ENCODE measurements at regions not wholly inside any gene's neighbourhood (a gene's known extent, or its start where the extent isn't known, plus 50 kb on each side); places are given as distances from the start of the nearest gene placed in this dataset.

DNA sequence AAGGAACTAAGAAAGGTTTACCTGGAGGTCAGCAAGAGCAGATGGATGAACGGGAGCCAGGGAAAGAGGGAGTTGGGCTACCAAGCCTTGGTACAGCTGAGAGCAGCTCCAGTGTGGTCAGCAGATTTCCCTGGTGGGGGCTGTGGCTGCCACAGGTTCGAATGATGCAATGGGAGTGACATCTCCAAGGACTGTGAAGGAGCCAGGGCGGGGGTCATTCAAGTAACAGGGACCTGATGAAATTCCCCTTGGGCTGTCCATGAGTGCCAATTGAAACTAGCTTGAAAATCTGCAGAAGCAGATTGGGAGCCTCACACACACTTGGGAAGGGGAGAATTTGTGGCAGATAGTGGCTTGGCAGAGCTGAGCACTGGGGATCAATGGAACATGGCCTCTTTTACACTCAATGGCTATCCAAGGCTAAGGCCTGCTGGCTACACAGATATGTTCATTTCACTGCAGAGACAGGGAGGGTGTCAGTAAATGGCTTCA is 247.0 kb upstream of the ECI2 start (continued):
- TF ChIP-seq, protein P1, sequence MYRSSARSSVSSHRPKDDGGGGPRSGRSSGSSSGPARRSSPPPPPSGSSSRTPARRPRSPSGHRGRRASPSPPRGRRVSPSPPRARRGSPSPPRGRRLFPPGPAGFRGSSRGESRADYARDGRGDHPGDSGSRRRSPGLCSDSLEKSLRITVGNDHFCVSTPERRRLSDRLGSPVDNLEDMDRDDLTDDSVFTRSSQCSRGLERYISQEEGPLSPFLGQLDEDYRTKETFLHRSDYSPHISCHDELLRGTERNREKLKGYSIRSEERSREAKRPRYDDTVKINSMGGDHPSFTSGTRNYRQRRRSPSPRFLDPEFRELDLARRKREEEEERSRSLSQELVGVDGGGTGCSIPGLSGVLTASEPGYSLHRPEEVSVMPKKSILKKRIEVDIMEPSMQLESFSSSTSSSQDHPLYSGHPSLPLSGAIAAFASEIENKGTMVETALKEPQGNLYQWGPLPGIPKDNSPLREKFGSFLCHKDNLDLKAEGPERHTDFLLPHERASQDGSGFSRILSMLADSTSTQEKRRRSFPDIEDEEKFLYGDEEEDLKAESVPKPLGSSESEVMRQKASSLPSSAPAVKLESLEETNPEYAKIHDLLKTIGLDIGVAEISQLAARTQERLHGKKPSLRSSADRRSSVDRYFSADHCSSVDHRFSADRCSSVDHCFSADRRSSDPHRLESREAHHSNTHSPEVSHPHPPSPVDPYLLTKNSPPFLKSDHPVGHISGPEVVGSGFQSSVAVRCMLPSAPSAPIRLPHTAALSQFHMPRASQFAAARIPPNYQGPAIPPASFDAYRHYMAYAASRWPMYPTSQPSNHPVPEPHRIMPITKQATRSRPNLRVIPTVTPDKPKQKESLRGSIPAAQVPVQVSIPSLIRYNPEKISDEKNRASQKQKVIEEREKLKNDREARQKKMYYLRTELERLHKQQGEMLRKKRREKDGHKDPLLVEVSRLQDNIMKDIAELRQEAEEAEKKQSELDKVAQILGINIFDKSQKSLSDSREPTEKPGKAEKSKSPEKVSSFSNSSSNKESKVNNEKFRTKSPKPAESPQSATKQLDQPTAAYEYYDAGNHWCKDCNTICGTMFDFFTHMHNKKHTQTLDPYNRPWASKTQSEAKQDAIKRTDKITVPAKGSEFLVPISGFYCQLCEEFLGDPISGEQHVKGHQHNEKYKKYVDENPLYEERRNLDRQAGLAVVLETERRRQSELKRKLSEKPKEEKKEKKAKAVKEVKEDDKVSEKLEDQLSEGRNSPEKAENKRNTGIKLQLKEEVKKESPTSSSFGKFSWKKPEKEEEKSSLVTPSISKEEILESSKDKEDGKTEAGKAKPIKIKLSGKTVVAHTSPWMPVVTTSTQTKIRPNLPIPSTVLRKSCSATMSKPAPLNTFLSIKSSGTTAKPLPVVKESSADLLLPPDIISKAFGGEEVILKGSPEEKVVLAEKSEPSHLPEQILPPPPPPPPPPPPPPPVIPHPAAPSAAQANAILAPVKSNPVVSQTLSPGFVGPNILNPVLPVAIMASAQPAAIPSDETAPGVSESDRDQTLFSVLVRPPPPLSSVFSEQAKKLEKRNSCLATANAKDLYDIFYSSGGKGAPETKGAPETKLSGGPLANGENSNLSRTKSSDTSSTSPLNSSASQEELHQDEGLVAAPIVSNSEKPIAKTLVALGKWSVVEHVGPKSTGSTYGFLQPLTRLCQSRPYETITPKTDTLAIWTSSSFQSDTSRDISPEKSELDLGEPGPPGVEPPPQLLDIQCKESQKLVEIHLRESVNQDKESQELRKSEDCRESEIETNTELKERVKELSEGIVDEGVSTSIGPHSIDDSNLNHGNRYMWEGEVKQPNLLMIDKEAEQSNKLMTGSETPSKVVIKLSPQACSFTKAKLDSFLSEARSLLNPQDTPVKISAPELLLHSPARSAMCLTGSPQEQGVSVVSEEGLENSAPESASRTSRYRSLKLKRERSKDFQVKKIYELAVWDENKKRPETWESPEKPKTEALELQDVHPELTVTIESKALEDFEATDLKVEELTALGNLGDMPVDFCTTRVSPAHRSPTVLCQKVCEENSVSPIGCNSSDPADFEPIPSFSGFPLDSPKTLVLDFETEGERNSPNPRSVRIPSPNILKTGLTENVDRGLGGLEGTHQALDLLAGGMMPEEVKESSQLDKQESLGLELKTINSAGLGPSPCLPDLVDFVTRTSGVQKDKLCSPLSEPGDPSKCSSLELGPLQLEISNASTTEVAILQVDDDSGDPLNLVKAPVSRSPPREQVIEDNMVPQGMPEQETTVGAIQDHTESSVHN (IDR thresholded peaks at IDR 0.05; ENCODE audit: borderline replicate concordance in 1 of 2, low read depth in 1 of 2), result peak in 1 of 2 experiments; percentile 46; a peak in 1 of 4 replicates
- TF ChIP-seq, protein P2, sequence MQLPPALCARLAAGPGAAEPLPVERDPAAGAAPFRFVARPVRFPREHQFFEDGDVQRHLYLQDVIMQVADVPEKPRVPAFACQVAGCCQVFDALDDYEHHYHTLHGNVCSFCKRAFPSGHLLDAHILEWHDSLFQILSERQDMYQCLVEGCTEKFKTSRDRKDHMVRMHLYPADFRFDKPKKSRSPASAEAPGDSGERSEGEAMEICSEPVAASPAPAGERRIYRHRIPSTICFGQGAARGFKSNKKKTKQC (CRISPR knock-in tag; IDR thresholded peaks at IDR 0.05), result no peak
- TF ChIP-seq NCOA2 (IDR thresholded peaks at IDR 0.05; ENCODE audit: partially characterized antibody in 2 of 2), result no peak
- TF ChIP-seq ATF1 (CRISPR knock-in tag; IDR thresholded peaks at IDR 0.05), result no peak
- no peak for TF ChIP-seq ATF1 (tag; IDR thresholded peaks at IDR 0.05)
- TF ChIP-seq ZFP36 (IDR thresholded peaks at IDR 0.05; ENCODE audit: low read depth, low read length, partially characterized antibody), result no peak
- no peak for TF ChIP-seq TCF7 (IDR thresholded peaks at IDR 0.05; ENCODE audit: borderline replicate concordance)
- TF ChIP-seq, protein P3, sequence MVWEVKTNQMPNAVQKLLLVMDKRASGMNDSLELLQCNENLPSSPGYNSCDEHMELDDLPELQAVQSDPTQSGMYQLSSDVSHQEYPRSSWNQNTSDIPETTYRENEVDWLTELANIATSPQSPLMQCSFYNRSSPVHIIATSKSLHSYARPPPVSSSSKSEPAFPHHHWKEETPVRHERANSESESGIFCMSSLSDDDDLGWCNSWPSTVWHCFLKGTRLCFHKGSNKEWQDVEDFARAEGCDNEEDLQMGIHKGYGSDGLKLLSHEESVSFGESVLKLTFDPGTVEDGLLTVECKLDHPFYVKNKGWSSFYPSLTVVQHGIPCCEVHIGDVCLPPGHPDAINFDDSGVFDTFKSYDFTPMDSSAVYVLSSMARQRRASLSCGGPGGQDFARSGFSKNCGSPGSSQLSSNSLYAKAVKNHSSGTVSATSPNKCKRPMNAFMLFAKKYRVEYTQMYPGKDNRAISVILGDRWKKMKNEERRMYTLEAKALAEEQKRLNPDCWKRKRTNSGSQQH (CRISPR knock-in tag; IDR thresholded peaks at IDR 0.05), result no peak
- TF ChIP-seq, protein P4, sequence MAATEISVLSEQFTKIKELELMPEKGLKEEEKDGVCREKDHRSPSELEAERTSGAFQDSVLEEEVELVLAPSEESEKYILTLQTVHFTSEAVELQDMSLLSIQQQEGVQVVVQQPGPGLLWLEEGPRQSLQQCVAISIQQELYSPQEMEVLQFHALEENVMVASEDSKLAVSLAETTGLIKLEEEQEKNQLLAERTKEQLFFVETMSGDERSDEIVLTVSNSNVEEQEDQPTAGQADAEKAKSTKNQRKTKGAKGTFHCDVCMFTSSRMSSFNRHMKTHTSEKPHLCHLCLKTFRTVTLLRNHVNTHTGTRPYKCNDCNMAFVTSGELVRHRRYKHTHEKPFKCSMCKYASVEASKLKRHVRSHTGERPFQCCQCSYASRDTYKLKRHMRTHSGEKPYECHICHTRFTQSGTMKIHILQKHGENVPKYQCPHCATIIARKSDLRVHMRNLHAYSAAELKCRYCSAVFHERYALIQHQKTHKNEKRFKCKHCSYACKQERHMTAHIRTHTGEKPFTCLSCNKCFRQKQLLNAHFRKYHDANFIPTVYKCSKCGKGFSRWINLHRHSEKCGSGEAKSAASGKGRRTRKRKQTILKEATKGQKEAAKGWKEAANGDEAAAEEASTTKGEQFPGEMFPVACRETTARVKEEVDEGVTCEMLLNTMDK (IDR thresholded peaks at IDR 0.05; ENCODE audit: borderline replicate concordance, insufficient read depth, low read depth, low read length, poor library complexity, severe bottlenecking), result no peak
- TF ChIP-seq FOXJ2 (tag; IDR thresholded peaks at IDR 0.05), result 0 out of 2 replicates have a peak, but pooled peaks have one; percentile 35
- peak; percentile 32; the same call in 1 of the 2 replicates for TF ChIP-seq FOSL1 (tag; conservative IDR thresholded peaks at IDR 0.05)
- no peak for TF ChIP-seq RFX7 (CRISPR knock-in tag; IDR thresholded peaks at IDR 0.05)

Data from K562 (cell line).